HFF-Myc (cell line): ENCODE measurements at regions not wholly inside any gene's neighbourhood (a gene's known extent, or its start where the extent isn't known, plus 50 kb on each side); places are given as distances from the start of the nearest gene placed in this dataset.
"Not testable (repeated sequence)": the region's sequence is repeated elsewhere in the genome, so short reads cannot be mapped to it uniquely, and the experiment has no call there.

Experiments
- DNase-seq: peaks from one replicate; pipeline ENCODE4 v3.0.0-alpha.2; 2011; ENCODE audit warnings: low read depth; ENCODE audit errors: extremely low read depth
- H3K4me3 ChIP-seq: replicated peaks from 2 replicates; pipeline ENCODE4 v1.5.1; 2011; ENCODE audit warnings: low read depth, mild to moderate bottlenecking, control low read depth, low read length
- TF ChIP-seq, protein P1 (sequence below): IDR thresholded peaks from 2 replicates; pipeline ENCODE4 v1.5.1; 2012; ENCODE audit warnings: mild to moderate bottlenecking, low read depth, low read length, control low read depth; ENCODE audit errors: missing control alignments

DNA sequence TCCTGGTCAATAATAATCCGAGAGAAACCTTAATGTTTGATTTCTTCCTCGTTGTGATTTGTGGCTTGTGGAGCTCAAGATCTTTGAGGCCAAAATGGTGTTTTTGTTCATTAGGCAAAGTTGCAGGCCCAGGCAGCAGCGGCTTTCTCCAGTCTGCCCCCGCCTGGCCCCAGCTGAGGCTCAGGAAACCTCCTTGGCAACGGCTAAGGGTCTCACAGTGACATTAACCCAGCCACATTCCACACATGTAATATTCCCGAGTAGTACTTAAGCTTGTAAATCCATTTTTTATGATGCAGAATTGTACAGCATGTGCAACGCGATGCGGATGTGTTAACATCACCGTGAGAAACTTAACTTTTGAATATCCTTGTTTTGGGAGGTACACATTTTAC is 200.1 kb downstream of the BCL11A start:
- no peak overlapping the region for H3K4me3 ChIP-seq
- TF ChIP-seq, protein P1, sequence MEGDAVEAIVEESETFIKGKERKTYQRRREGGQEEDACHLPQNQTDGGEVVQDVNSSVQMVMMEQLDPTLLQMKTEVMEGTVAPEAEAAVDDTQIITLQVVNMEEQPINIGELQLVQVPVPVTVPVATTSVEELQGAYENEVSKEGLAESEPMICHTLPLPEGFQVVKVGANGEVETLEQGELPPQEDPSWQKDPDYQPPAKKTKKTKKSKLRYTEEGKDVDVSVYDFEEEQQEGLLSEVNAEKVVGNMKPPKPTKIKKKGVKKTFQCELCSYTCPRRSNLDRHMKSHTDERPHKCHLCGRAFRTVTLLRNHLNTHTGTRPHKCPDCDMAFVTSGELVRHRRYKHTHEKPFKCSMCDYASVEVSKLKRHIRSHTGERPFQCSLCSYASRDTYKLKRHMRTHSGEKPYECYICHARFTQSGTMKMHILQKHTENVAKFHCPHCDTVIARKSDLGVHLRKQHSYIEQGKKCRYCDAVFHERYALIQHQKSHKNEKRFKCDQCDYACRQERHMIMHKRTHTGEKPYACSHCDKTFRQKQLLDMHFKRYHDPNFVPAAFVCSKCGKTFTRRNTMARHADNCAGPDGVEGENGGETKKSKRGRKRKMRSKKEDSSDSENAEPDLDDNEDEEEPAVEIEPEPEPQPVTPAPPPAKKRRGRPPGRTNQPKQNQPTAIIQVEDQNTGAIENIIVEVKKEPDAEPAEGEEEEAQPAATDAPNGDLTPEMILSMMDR: no peak
- no peak for DNase-seq

DNA sequence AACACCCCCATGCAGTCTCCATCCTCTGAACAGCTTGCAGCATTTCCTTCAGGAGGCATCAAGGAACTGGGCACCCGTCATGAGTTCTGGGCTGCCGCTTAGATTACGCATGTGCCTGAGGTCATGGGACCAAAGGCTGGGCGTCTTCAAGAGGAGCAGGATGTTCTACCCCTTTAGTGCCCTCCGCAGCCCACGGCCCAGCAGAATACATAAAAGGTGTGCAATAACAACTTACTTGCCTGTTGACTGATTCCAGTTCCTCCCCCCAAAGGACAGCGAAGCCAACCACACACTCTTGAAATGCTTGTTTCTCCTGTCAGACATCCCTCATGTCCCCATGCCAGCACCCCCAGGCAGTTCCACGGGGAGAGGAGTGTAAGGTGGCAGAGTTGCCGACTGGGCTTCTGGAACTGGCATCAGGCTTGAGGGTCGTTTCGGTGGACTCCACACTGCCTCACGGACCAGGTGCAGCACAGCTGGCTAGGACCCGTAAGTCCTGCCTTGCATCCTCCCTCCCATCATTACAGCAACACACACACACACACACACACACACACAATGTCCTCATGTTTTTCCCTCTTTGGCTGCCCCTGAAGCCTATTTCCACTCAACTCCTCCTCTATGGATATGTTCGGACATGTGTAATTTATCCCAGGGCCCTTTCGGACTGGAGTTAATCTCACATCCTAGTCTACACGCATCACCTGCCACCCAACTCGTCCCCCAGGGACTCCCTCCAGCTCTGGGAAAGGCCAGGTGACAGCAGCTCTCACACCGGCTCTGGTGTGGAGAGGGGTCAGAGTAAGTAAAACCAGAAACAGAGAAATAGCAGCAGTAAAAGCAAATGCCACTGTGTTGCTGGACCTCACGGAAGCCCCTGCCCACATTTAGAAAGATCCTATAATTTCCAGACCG is 200.7 kb downstream of the BCL11A start:
- DNase-seq: no peak
- TF ChIP-seq, protein P1: no peak
- H3K4me3 ChIP-seq: no peak overlapping the region

DNA sequence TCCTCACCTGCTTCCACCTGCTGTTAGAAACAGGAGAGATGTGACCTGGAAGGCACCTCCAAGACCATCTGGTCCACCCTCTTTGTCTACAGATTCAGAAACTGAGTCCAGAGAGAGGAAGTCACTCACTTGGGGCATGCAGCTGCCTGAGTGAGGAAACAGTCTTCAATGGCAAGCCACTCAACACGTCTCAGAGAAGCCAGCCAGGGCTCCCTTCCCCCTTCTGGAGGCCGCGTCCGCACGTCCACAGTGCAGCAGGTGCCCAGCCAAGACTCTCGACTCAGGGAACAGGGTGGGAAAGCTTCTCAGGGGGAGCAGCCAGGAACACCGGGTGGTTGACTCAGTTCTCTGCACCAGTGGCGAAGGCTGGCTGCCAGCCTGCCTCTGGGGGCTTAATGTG is 201.7 kb downstream of the BCL11A start:
- no peak overlapping the region for H3K4me3 ChIP-seq
- no peak for DNase-seq
- TF ChIP-seq, protein P1: no peak

DNA sequence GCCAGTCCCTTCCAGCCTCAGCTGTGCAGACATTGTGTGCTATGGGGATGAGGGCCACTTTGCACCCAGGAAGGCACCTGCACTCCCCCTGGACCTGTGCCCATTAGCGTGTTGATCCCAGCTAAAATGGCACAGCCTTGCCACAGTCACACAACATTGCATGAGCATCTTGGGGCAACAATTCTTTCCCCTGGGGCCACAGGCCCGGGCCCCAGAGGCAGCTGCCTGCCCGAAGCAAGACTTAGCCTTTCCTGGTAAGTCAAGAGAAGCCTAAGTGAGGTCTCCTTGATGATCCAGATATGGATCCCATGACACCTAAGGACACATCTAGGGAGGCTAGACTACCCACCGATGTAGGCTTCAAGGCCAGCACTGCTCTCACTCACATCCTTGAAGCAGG is 202.1 kb downstream of the BCL11A start:
- TF ChIP-seq, protein P1: no peak
- no peak overlapping the region for H3K4me3 ChIP-seq
- no peak for DNase-seq

DNA sequence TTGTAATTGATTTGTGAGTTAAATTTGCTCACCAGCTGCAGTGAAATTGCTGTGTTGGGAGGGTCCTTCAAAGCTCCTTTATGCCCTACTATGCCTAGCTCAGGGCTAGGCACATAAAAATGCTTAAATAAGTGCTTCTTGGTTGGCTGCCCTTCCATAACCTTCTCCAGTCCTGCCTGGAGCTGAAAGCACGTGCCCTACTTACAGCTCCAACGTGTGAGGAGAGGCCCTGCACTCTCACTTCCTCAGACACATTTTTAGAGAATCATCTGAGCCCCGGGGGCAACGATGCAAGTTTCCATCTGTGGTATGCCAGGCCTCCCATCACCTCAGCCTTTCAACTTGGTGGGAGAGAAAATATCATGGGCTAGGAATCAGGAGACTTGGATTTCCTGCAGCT is 202.7 kb downstream of the BCL11A start:
- DNase-seq: no peak
- TF ChIP-seq, protein P1: no peak
- no peak overlapping the region for H3K4me3 ChIP-seq

DNA sequence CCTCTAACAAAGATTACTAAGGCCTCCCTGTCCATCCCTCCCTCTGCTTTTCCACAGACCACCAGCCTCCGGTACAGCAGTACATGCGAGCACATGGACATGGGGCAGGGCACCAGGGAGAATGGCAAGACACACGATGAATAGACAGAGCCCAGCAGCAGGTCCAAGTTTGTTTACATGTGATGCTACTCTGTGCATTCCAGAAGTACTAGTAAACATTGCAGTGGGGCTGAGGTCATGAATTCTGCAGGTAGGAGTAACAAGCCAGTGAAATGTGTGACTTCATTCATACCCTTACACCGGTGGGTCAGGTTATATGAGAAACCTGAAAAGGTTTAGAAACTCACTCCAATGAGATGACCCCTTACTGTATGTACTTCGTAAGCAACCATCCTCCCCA is 205.7 kb downstream of the BCL11A start:
- DNase-seq: no peak

DNA sequence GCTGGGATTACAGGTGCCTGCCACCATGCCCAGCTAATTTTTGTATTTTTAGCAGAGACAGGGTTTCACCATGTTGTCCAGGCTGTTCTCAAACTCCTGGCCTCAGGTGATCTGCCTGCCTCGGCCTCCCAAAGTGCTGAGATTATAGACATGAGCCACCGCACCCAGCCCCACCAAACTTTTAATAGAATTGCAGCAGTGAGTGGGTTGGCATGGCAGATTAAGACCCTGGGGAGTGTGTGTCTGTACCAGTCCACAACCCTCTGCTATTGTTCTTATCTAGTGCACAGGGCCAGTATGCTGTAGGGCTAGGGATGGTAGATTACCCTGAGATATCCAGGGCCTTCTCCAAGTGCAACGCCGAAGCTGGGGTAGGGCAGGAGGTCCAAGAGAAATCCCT is 211.0 kb downstream of the BCL11A start:
- not testable (repeated sequence) for DNase-seq, H3K4me3 ChIP-seq

More for the DNA sequence above, 205.7 kb downstream of the BCL11A start:
- H3K4me3 ChIP-seq: no peak overlapping the region
- TF ChIP-seq, protein P1: no peak
